ENCODE measurements at regions not wholly inside any gene's neighbourhood (a gene's known extent, or its start where the extent isn't known, plus 50 kb on each side); places are given as distances from the start of the nearest gene placed in this dataset.

GRCh38 chr2:64338108-64338507 lies 115.9 kb upstream of the LGALSL start:
- TF ChIP-seq CTCF (IDR thresholded peaks at IDR 0.05): no peak
- TF ChIP-seq POLR2A (IDR thresholded peaks at IDR 0.05): no peak

Data from lower leg skin (tissue), 3 donors.